ENCODE measurements at regions not wholly inside any gene's neighbourhood (a gene's known extent, or its start where the extent isn't known, plus 50 kb on each side); places are given as distances from the start of the nearest gene placed in this dataset.

DNA sequence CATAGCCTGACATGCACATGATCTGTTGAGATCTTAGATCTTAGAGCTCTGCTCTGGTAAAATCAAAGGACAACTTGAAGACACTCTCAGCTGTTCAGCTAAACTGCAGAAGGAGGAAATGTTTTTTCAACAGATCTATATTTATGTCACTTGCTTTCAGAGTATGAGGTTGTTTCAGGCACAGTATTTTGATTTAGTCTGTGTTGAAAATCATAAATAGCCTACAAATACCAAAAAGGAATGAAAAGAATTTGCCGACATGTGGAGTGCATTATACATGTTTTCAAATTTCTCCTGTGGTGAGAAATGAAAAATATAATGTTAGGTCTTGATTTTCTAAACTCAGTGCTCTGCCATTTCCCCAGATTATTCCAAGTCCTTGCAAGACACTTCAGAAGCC is 1118.4 kb downstream of the TBL1XR1 start:
- no peaks in the 10 kb centered on the region for H3K4me1 ChIP-seq (replicated peaks in 1 of 2; ENCODE audit: control insufficient read depth in 2 of 2, insufficient read depth in 2 of 2, low read length in 2 of 2)
- H3K27me3 ChIP-seq (ENCODE audit: control insufficient read depth in 2 of 2, insufficient read depth in 2 of 2, low read length in 2 of 2), result no peaks in the 10 kb centered on the region
- no peaks in the 10 kb centered on the region for H3K9me1 ChIP-seq (ENCODE audit: control insufficient read depth, insufficient read depth, low read length)
- intact Hi-C loops (cut with micrococcal nuclease) (no loop called here), in situ Hi-C loops (cut with MboI) (no loop called here)
- H3K4me2 ChIP-seq (ENCODE audit: insufficient read depth, low read length), result no peak overlapping the region
- H3K9ac ChIP-seq (ENCODE audit: insufficient read depth in 1 of 2, low read depth in 2 of 2, low read length in 2 of 2), result no peak overlapping the region
- H4K20me1 ChIP-seq (replicated peaks; ENCODE audit: control insufficient read depth, insufficient read depth, low read length), result no peaks in the 10 kb centered on the region
- ChIA-PET CTCF (ENCODE audit: low intra/inter-chr PET ratio) (no interaction called here), POLR2A (no interaction called here)
- no TSS peak for BruUV-seq (replicated peaks)
- no peak overlapping the region for H3K27ac ChIP-seq (ENCODE audit: extremely low read depth, low read depth, low read length)
- DNase-seq (ENCODE audit: extremely low read depth in 1 of 4, low spot score in 3 of 4), result no peak
- no peak for ATAC-seq
- FAIRE-seq, result no peak
- no peaks in the 10 kb centered on the region for H3K79me2 ChIP-seq (ENCODE audit: control insufficient read depth, insufficient read depth, low read length)
- 6% methylated on average over 1 of the region's 1 CpG for WGBS (ENCODE audit: insufficient coverage, low coverage, missing lambda C conversion rate)
- H3K9me3 ChIP-seq (replicated peaks; ENCODE audit: control insufficient read depth, insufficient read depth, low read depth, low read length), result 0 out of 2 replicates have a peak, but pooled peaks cover 1% of the 10 kb centered on the region
- H3K36me3 ChIP-seq (ENCODE audit: control insufficient read depth, insufficient read depth, low read length), result no peaks in the 10 kb centered on the region
- no peak for TF ChIP-seq PKNOX1 (IDR thresholded peaks at IDR 0.05)
- no peak for TF ChIP-seq MCM7 (IDR thresholded peaks at IDR 0.05)
- TF ChIP-seq HMGN3 (IDR thresholded peaks at IDR 0.05; ENCODE audit: borderline replicate concordance, extremely low read depth, insufficient read length, low read depth, low read length), result no peak
- TF ChIP-seq ZNF512 (tag; IDR thresholded peaks at IDR 0.05), result no peak
- no peak for TF ChIP-seq NFIC (IDR thresholded peaks at IDR 0.05)
- no peak for TF ChIP-seq ZNF274 (IDR thresholded peaks at IDR 0.05; ENCODE audit: borderline replicate concordance, low read depth, low read length)
- TF ChIP-seq ZNF165 (CRISPR knock-in tag; IDR thresholded peaks at IDR 0.05; ENCODE audit: borderline replicate concordance), result no peak
- no peak for TF ChIP-seq SIX5 (IDR thresholded peaks at IDR 0.05; ENCODE audit: borderline replicate concordance in 1 of 2, insufficient read depth in 1 of 2, low read depth in 1 of 2, low read length in 2 of 2)
- no peak for TF ChIP-seq CHAMP1 (IDR thresholded peaks at IDR 0.05)
- TF ChIP-seq ZBTB49 (CRISPR knock-in tag; IDR thresholded peaks at IDR 0.05; ENCODE audit: borderline replicate concordance), result no peak
- no peak for TF ChIP-seq ZNF79 (CRISPR knock-in tag; IDR thresholded peaks at IDR 0.05; ENCODE audit: low read depth)
- TF ChIP-seq MTF1 (CRISPR knock-in tag; IDR thresholded peaks at IDR 0.05; ENCODE audit: borderline replicate concordance), result no peak
- TF ChIP-seq ZNF140 (CRISPR knock-in tag; IDR thresholded peaks at IDR 0.05), result no peak
- TF ChIP-seq CAMTA2 (CRISPR knock-in tag; conservative IDR thresholded peaks at IDR 0.05), result no peak
- TF ChIP-seq CHD2 (IDR thresholded peaks at IDR 0.05; ENCODE audit: low read depth, low read length), result no peak
- H2AFZ ChIP-seq (ENCODE audit: low read depth, low read length), result no peak overlapping the region
- no peak overlapping the region for H3K4me3 ChIP-seq

Measured in K562 (cell line).